ENCODE measurements at regions not wholly inside any gene's neighbourhood (a gene's known extent, or its start where the extent isn't known, plus 50 kb on each side); places are given as distances from the start of the nearest gene placed in this dataset.

- Histone ChIP-seq H3K27ac (no peak overlapping the region), H3K4me1 (no peaks in the 10 kb centered on the region), H3K9me3 (no peaks in the 10 kb centered on the region), H3K4me3 (no peak overlapping the region), H3K36me3 (no peaks in the 10 kb centered on the region), H3K27me3 (ENCODE audit: low read depth) (no peaks in the 10 kb centered on the region)
- intact Hi-C loops (cut with DNase I): no loop called here
- TF ChIP-seq, protein P1, sequence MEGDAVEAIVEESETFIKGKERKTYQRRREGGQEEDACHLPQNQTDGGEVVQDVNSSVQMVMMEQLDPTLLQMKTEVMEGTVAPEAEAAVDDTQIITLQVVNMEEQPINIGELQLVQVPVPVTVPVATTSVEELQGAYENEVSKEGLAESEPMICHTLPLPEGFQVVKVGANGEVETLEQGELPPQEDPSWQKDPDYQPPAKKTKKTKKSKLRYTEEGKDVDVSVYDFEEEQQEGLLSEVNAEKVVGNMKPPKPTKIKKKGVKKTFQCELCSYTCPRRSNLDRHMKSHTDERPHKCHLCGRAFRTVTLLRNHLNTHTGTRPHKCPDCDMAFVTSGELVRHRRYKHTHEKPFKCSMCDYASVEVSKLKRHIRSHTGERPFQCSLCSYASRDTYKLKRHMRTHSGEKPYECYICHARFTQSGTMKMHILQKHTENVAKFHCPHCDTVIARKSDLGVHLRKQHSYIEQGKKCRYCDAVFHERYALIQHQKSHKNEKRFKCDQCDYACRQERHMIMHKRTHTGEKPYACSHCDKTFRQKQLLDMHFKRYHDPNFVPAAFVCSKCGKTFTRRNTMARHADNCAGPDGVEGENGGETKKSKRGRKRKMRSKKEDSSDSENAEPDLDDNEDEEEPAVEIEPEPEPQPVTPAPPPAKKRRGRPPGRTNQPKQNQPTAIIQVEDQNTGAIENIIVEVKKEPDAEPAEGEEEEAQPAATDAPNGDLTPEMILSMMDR (IDR thresholded peaks at IDR 0.05): no peak
- DNase-seq (no peak), ATAC-seq (no peak)
Observed at GRCh38 chr5:120082316-120083068, 381.6 kb upstream of the PRR16 start.

GRCh38 chr5:120083851-120084542 lies 380.1 kb upstream of the PRR16 start:
- ATAC-seq (no peak), DNase-seq (no peak)
- intact Hi-C loops (cut with DNase I): no loop called here

GRCh38 chr5:120084543-120084870 lies 379.6 kb upstream of the PRR16 start:
- H3K27me3 ChIP-seq (ENCODE audit: low read depth): no peaks in the 10 kb centered on the region
- ATAC-seq: no peak
- intact Hi-C loops (cut with DNase I): no loop called here

More at GRCh38 chr5:120083851-120084542, 380.1 kb upstream of the PRR16 start:
- Histone ChIP-seq H3K27ac (no peak overlapping the region), H3K4me1 (no peaks in the 10 kb centered on the region), H3K9me3 (no peaks in the 10 kb centered on the region), H3K4me3 (no peak overlapping the region), H3K27me3 (ENCODE audit: low read depth) (no peaks in the 10 kb centered on the region), H3K36me3 (no peaks in the 10 kb centered on the region)
- TF ChIP-seq, protein P1 (IDR thresholded peaks at IDR 0.05): no peak

DNA sequence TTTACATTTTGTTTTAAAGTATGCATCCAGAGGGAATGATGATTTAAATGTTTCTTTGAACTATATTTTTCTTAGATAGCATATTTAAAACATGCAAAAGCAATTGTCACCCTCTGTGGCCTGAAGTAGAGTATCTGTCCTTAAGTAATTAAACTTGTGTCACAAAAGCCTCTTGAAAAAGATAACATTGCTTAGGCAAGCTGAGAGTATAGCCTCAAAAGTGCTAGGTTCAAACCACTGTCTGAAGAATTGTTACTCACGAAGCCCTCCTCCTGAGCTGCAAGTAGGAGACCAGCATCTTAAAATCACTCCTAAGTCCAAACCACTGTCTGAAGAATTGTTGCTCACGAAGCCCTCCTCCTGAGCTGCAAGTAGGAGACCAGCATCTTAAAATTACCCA lies 378.0 kb upstream of the PRR16 start:
- intact Hi-C loops (cut with DNase I): no loop called here
- no peak for DNase-seq
- no peaks in the 10 kb centered on the region for H3K4me1 ChIP-seq
- no peaks in the 10 kb centered on the region for H3K36me3 ChIP-seq
- no peak overlapping the region for H3K27ac ChIP-seq
- ATAC-seq: no peak
- no peak overlapping the region for H3K4me3 ChIP-seq
- no peaks in the 10 kb centered on the region for H3K27me3 ChIP-seq (ENCODE audit: low read depth)
- H3K9me3 ChIP-seq: no peaks in the 10 kb centered on the region
- TF ChIP-seq, protein P1 (IDR thresholded peaks at IDR 0.05): no peak

More at GRCh38 chr5:120084543-120084870, 379.6 kb upstream of the PRR16 start:
- Histone ChIP-seq H3K9me3 (no peaks in the 10 kb centered on the region), H3K36me3 (no peaks in the 10 kb centered on the region), H3K4me3 (no peak overlapping the region), H3K27ac (no peak overlapping the region), H3K4me1 (no peaks in the 10 kb centered on the region)
- TF ChIP-seq, protein P1 (IDR thresholded peaks at IDR 0.05): no peak
- DNase-seq: no peak

GRCh38 chr5:120088412-120088811 lies 375.7 kb upstream of the PRR16 start:
- Histone ChIP-seq H3K4me1 (no peaks in the 10 kb centered on the region), H3K4me3 (no peak overlapping the region), H3K27me3 (ENCODE audit: low read depth) (no peaks in the 10 kb centered on the region), H3K9me3 (no peaks in the 10 kb centered on the region), H3K27ac (no peak overlapping the region), H3K36me3 (no peaks in the 10 kb centered on the region)
- TF ChIP-seq, protein P1 (IDR thresholded peaks at IDR 0.05): no peak
- ATAC-seq: no peak
- DNase-seq: no peak
- intact Hi-C loops (cut with DNase I): no loop called here
